Esophagus muscularis mucosa (tissue), 4 donors: ENCODE measurements at regions not wholly inside any gene's neighbourhood (a gene's known extent, or its start where the extent isn't known, plus 50 kb on each side); places are given as distances from the start of the nearest gene placed in this dataset.

ENCODE experiments used
- DNase-seq: peaks from one replicate; pipeline ENCODE4 v3.0.0-alpha.2; 2017; ENCODE audit errors: extremely low spot score
- H3K27ac ChIP-seq, 4 donors: fragments of 200-600 bp; sonication (generic); replicated peaks in 1 of 4; 1 replicate in 3 of 4; 2 replicates in 1 of 4; pipeline ENCODE4 v1.5.1; 2016 to 2019; ENCODE audit warnings: mild to moderate bottlenecking in 1 of 4
- H3K27me3 ChIP-seq, 4 donors: fragments of 200-600 bp; sonication (generic); one replicate each; pipeline versions ENCODE4 v1.5.1 to v1.6.0; 2016 to 2019
- H3K36me3 ChIP-seq, 4 donors: fragments of 200-600 bp; sonication (generic); one replicate each; pipeline ENCODE4 v1.5.1; 2016 to 2019
- H3K4me1 ChIP-seq, 4 donors: fragments of 200-600 bp; sonication (generic); one replicate each; pipeline ENCODE4 v1.5.1; 2016 to 2019
- H3K4me3 ChIP-seq, 4 donors: fragments of 200-600 bp; sonication (generic); 1 replicate in 2 of 4; 2 replicates in 2 of 4; pipeline ENCODE4 v1.5.1; 2016 to 2019; ENCODE audit warnings: mild to moderate bottlenecking in 4 of 4, moderate library complexity in 1 of 4
- H3K9me3 ChIP-seq, 4 donors: fragments of 200-600 bp; sonication (generic); 1 replicate in 3 of 4; 2 replicates in 1 of 4; pipeline ENCODE4 v1.5.1; 2016 to 2019
- CTCF ChIP-seq, 3 experiments: fragments of 200-600 bp in 2 of 3; fragments of 450-650 bp in 1 of 3; sonication (generic) in 2 of 3; IDR thresholded peaks; one replicate each; pipeline ENCODE4 v1.5.1; 2017 to 2019; ENCODE audit warnings: antibody characterized with exemption in 3 of 3, mild to moderate bottlenecking in 2 of 3, moderate library complexity in 1 of 3
- EP300 ChIP-seq: sonication (generic); formaldehyde crosslinking; IDR thresholded peaks from one replicate; pipeline ENCODE4 v1.6.1; 2017; ENCODE audit warnings: antibody characterized with exemption
- POLR2A ChIP-seq: fragments of 450-650 bp; IDR thresholded peaks from one replicate; pipeline ENCODE4 v1.6.1; 2017; ENCODE audit warnings: antibody characterized with exemption, moderate library complexity, mild to moderate bottlenecking, low read depth
- POLR2AphosphoS5 ChIP-seq, 2 donors: sonication (generic); formaldehyde crosslinking; IDR thresholded peaks; one replicate each; pipeline ENCODE4 v1.6.1; 2017; ENCODE audit warnings: antibody characterized with exemption in 2 of 2
- WGBS: methylation state at CpG from one replicate; pipeline ENCODE4 v1.1.5; 2018; 5-methylcytosine and 5-hydroxymethylcytosine counted together
- intact Hi-C: fragments of 100-400 bp; cut with DNase I; formaldehyde crosslinking; loops from one replicate; pipeline ENCODE4 v1.15.1; 2023

- Histone ChIP-seq H3K4me1 (peaks cover 0 to 38% (median 26%) of the 10 kb centered on the region in 4 donors), H3K9me3 (no peaks in the 10 kb centered on the region), H3K27ac (peak overlapping the region; percentile 51 to 78 (median 66)), H3K27me3 (no peaks in the 10 kb centered on the region), H3K36me3 (no peaks in the 10 kb centered on the region), H3K4me3 (no peak overlapping the region)
- intact Hi-C loops: no loop called here
- TF ChIP-seq POLR2A (no peak), POLR2AphosphoS5 (IDR thresholded peaks at IDR 0.05) (no peak), EP300 (no peak), CTCF (IDR thresholded peaks at IDR 0.05) (no peak)
- WGBS: 69% methylated on average over 3 of the region's 3 CpGs
- DNase-seq: peak; percentile 47
Measured at GRCh38 chr5:74286734-74287695, 353.5 kb downstream of the ENC1 start.

GRCh38 chr5:74285675-74286280 is 354.8 kb downstream of the ENC1 start:
- TF ChIP-seq EP300 (no peak), POLR2A (no peak), CTCF (IDR thresholded peaks at IDR 0.05) (no peak), POLR2AphosphoS5 (IDR thresholded peaks at IDR 0.05) (no peak)
- WGBS: 74% methylated on average over 5 of the region's 5 CpGs
- H3K27ac ChIP-seq: no peak overlapping the region
- no peaks in the 10 kb centered on the region for H3K27me3 ChIP-seq
- peak; percentile 85 for DNase-seq
- peaks cover 0 to 37% (median 26%) of the 10 kb centered on the region in 4 donors for H3K4me1 ChIP-seq
- H3K4me3 ChIP-seq: no peak overlapping the region
- intact Hi-C loops: no loop called here
- no peaks in the 10 kb centered on the region for H3K9me3 ChIP-seq
- no peaks in the 10 kb centered on the region for H3K36me3 ChIP-seq

GRCh38 chr5:74282490-74282889 is 358.0 kb downstream of the ENC1 start:
- Histone ChIP-seq H3K36me3 (no peaks in the 10 kb centered on the region), H3K27ac (no peak overlapping the region), H3K27me3 (no peaks in the 10 kb centered on the region), H3K9me3 (no peaks in the 10 kb centered on the region), H3K4me1 (peaks cover 0 to 14% (median 4%) of the 10 kb centered on the region in 4 donors), H3K4me3 (no peak overlapping the region)
- peak; percentile 39 for DNase-seq
- intact Hi-C loops: no loop called here
- TF ChIP-seq EP300 (no peak), POLR2AphosphoS5 (IDR thresholded peaks at IDR 0.05) (no peak), POLR2A (no peak), CTCF (IDR thresholded peaks at IDR 0.05) (no peak)
- WGBS: 88% methylated on average over 5 of the region's 5 CpGs

- Histone ChIP-seq H3K27me3 (no peaks in the 10 kb centered on the region), H3K27ac (no peak overlapping the region), H3K36me3 (no peaks in the 10 kb centered on the region), H3K9me3 (no peaks in the 10 kb centered on the region), H3K4me3 (no peak overlapping the region), H3K4me1 (peaks cover 0 to under 1% (median 0%) of the 10 kb centered on the region in 4 donors)
- TF ChIP-seq EP300: no peak
- no peak for TF ChIP-seq POLR2A
- no peak for TF ChIP-seq CTCF (IDR thresholded peaks at IDR 0.05)
- TF ChIP-seq POLR2AphosphoS5 (IDR thresholded peaks at IDR 0.05): no peak
- WGBS: 92% methylated on average over 6 of the region's 6 CpGs
- intact Hi-C loops: no loop called here
- DNase-seq: peak; percentile 57
Measured at GRCh38 chr5:74281166-74281565, 359.4 kb downstream of the ENC1 start.
